PC-9 (cell line): ENCODE measurements at regions not wholly inside any gene's neighbourhood (a gene's known extent, or its start where the extent isn't known, plus 50 kb on each side); places are given as distances from the start of the nearest gene placed in this dataset.

Experiments used
- BruUV-seq: library from RNA; stranded (reverse); fragments of 400-500 nt; replicated peaks from 2 replicates; lab custom pipeline; 2021; lab: Mats Ljungman, UMichigan
- CTCF ChIA-PET: fragments of 300-600 bp; sonication (Branson Sonifier 250); formaldehyde crosslinking; loops from one replicate; lab custom pipeline; 2022; ENCODE audit warnings: antibody characterized with exemption; lab: Charles Lee
- POLR2A ChIA-PET: fragments of 300-600 bp; sonication (Branson Sonifier 250); formaldehyde crosslinking; loops from one replicate; lab custom pipeline; 2022; ENCODE audit warnings: antibody characterized with exemption; ENCODE audit not compliant: unreplicated experiment; lab: Charles Lee
- DNase-seq, 2 experiments: peaks; one replicate each; pipeline versions ENCODE4 v3.0.0 to v3.0.0-alpha.2; 2015 to 2022; ENCODE audit warnings: mixed read lengths in 1 of 2
- H2AFZ ChIP-seq: fragments of 200-600 bp; sonication (generic); 2 replicates; pipeline ENCODE4 v1.8.1; 2017; ENCODE audit warnings: antibody characterized with exemption
- H3F3A ChIP-seq: fragments of 200-600 bp; sonication (generic); 2 replicates; pipeline ENCODE4 v1.8.1; 2017; ENCODE audit warnings: antibody characterized with exemption, mild to moderate bottlenecking, low read depth; ENCODE audit not compliant: insufficient read depth
- H3K27ac ChIP-seq: fragments of 200-600 bp; sonication (generic); 2 replicates; pipeline ENCODE4 v1.6.1; 2016; ENCODE audit warnings: mixed run types
- H3K27me3 ChIP-seq: fragments of 200-600 bp; sonication (generic); 2 replicates; pipeline ENCODE4 v1.6.1; 2016; ENCODE audit warnings: low read depth, mixed run types; ENCODE audit not compliant: insufficient read depth
- H3K36me3 ChIP-seq: fragments of 200-600 bp; sonication (generic); 2 replicates; pipeline ENCODE4 v1.6.1; 2016; ENCODE audit warnings: low read depth, mixed run types
- H3K4me1 ChIP-seq: fragments of 200-600 bp; sonication (generic); replicated peaks from 2 replicates; pipeline ENCODE4 v1.6.1; 2016; ENCODE audit warnings: mixed run types; ENCODE audit not compliant: insufficient read depth
- H3K4me2 ChIP-seq: fragments of 200-600 bp; sonication (generic); 2 replicates; pipeline ENCODE4 v1.6.1; 2017; ENCODE audit warnings: mixed run types
- H3K4me3 ChIP-seq: fragments of 200-600 bp; sonication (generic); 2 replicates; pipeline ENCODE4 v1.6.1; 2016; ENCODE audit warnings: mixed run types
- H3K79me2 ChIP-seq: fragments of 200-600 bp; sonication (generic); 2 replicates; pipeline ENCODE4 v1.6.1; 2017; ENCODE audit warnings: low read depth, mixed run types
- H3K9me2 ChIP-seq: fragments of 200-600 bp; sonication (generic); 2 replicates; pipeline ENCODE4 v1.8.1; 2017; ENCODE audit warnings: mild to moderate bottlenecking; ENCODE audit not compliant: insufficient read depth
- H3K9me3 ChIP-seq: fragments of 200-600 bp; sonication (generic); 2 replicates; pipeline ENCODE4 v1.8.1; 2016; ENCODE audit warnings: low read depth; ENCODE audit not compliant: insufficient read depth
- H4K20me1 ChIP-seq: fragments of 200-600 bp; sonication (generic); 2 replicates; pipeline ENCODE4 v1.8.1; 2017; ENCODE audit not compliant: insufficient read depth
- CTCF ChIP-seq: fragments of 200-600 bp; sonication (generic); conservative IDR thresholded peaks from 2 replicates; pipeline ENCODE4 v1.6.1; 2017; ENCODE audit warnings: mixed run types, antibody characterized with exemption, mild to moderate bottlenecking, moderate library complexity
- EZH2 ChIP-seq: fragments of 200-600 bp; sonication (generic); IDR thresholded peaks from 2 replicates; pipeline ENCODE4 v1.8.0; 2017; ENCODE audit warnings: antibody characterized with exemption, low read depth
- intact Hi-C: fragments of 100-400 bp; cut with micrococcal nuclease; formaldehyde crosslinking; loops from one replicate; pipeline ENCODE4 v1.10.0; 2022; ENCODE audit not compliant: unreplicated experiment

- Histone ChIP-seq H3K27me3 (no peaks in the 10 kb centered on the region), H4K20me1 (no peaks in the 10 kb centered on the region), H3K4me3 (no peak overlapping the region), H3K9me3 (no peaks in the 10 kb centered on the region), H3F3A (no peaks in the 10 kb centered on the region), H3K9me2 (no peaks in the 10 kb centered on the region), H2AFZ (no peak overlapping the region), H3K36me3 (no peaks in the 10 kb centered on the region), H3K4me1 (no peaks in the 10 kb centered on the region), H3K79me2 (no peaks in the 10 kb centered on the region), H3K27ac (no peak overlapping the region), H3K4me2 (no peak overlapping the region)
- no peak for TF ChIP-seq CTCF
- no peak for TF ChIP-seq EZH2
- BruUV-seq: no TSS peak
- ChIA-PET CTCF (no interaction called here), POLR2A (no interaction called here)
- intact Hi-C loops: no loop called here
- no peak for DNase-seq
Observed at GRCh38 chr3:110859336-110859735, 212.3 kb upstream of the NECTIN3 start.

DNA sequence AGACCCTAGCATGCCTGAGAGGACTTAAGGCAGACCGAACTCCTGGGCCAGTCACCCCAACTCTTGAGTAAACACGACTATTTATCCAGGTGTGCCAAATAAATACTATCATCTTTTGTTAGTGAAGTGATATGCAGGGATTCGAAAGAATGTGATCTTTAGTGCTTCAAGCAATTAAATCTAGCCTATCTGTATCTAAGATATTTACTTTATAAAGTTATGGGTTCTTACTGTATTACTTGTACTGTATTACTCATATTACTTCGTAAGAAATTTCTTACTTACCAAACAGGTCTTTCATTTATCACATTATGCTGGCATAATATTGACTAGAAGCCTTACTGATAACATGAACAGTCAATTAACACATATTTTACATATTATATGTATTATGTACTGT, 211.6 kb upstream of the NECTIN3 start:
- ChIA-PET POLR2A (no interaction called here), CTCF (no interaction called here)
- no peaks in the 10 kb centered on the region for H3K36me3 ChIP-seq
- H3K4me3 ChIP-seq: no peak overlapping the region
- no peak overlapping the region for H3K4me2 ChIP-seq
- no peak overlapping the region for H2AFZ ChIP-seq
- no peak overlapping the region for H3K27ac ChIP-seq
- DNase-seq: no peak
- no peaks in the 10 kb centered on the region for H3F3A ChIP-seq
- intact Hi-C loops: no loop called here
- no TSS peak for BruUV-seq
- no peaks in the 10 kb centered on the region for H3K9me3 ChIP-seq
- TF ChIP-seq CTCF (no peak), EZH2 (no peak)
- no peaks in the 10 kb centered on the region for H3K79me2 ChIP-seq
- no peaks in the 10 kb centered on the region for H4K20me1 ChIP-seq
- H3K4me1 ChIP-seq: no peaks in the 10 kb centered on the region
- no peaks in the 10 kb centered on the region for H3K27me3 ChIP-seq
- H3K9me2 ChIP-seq: no peaks in the 10 kb centered on the region

- H3F3A ChIP-seq: no peaks in the 10 kb centered on the region
- no peak overlapping the region for H3K4me3 ChIP-seq
- no peaks in the 10 kb centered on the region for H3K27me3 ChIP-seq
- H3K79me2 ChIP-seq: no peaks in the 10 kb centered on the region
- ChIA-PET POLR2A (no interaction called here), CTCF (no interaction called here)
- H3K9me2 ChIP-seq: no peaks in the 10 kb centered on the region
- intact Hi-C loops: no loop called here
- no TSS peak for BruUV-seq
- H2AFZ ChIP-seq: no peak overlapping the region; the same call in 1 of the 2 replicates
- no peaks in the 10 kb centered on the region for H3K4me1 ChIP-seq
- no peak for TF ChIP-seq EZH2
- TF ChIP-seq CTCF: no peak
- no peak overlapping the region for H3K4me2 ChIP-seq
- H3K9me3 ChIP-seq: no peaks in the 10 kb centered on the region
- no peaks in the 10 kb centered on the region for H3K36me3 ChIP-seq
- H4K20me1 ChIP-seq: no peaks in the 10 kb centered on the region
- no peak for DNase-seq
- H3K27ac ChIP-seq: no peak overlapping the region
Observed at GRCh38 chr3:110865934-110866333, 205.7 kb upstream of the NECTIN3 start.
